ENCODE measurements at regions not wholly inside any gene's neighbourhood (a gene's known extent, or its start where the extent isn't known, plus 50 kb on each side); places are given as distances from the start of the nearest gene placed in this dataset.
A peak's percentile ranks its signal among the peaks of the same experiment; 100 is the strongest.
"Not testable (repeated sequence)": the region's sequence is repeated elsewhere in the genome, so short reads cannot be mapped to it uniquely, and the experiment has no call there.

DNA sequence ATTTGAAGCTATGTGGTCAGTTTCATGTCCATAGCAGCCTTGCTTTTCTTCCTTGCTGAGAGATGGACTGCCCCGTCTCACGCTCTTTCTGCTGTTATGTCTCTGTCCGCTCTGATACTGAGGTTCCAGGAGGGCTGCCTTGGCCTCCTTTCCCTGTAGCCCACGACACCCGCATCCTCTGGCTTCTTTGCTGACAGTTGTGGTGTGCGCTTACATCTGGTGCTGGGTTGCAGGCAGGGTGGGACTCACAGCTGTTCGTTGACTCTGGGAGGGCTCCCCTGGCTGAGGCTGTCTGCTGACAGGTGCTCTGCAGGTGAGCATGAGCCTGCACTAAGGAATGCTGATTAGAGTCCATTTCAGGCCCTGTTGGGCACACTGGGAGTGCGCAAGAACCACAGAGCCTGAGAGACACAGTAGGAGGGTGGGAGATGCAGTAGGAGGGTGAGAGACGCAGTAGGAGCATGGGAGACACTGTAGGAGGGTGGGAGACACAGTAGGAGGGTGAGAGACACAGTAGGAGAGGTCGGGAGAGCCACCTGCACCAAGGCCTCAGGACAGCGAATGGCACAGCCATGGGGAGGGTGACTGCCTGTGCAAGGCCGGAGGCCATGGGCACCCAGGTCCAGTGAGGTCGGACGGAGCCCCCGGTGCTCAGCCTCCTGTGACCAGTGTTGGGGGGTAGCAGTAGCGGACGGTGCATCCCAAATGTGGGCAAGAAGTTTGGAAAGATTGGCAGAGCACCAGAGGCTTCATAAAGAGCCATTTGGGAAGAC is 71.5 kb downstream of the NPIPB11 start:
- H3K9ac ChIP-seq (ENCODE audit: insufficient read depth, low read length, poor library complexity, severe bottlenecking); H2AFZ ChIP-seq (ENCODE audit: insufficient read depth, low read depth, low read length, poor library complexity, severe bottlenecking); intact Hi-C loops (cut with micrococcal nuclease); H3K27me3 Mint-ChIP-seq (ENCODE audit: low read depth in 3 of 3); H3K36me3 ChIP-seq (replicated peaks in 1 of 2; ENCODE audit: control insufficient read depth in 1 of 2, insufficient read depth in 2 of 2, low read length in 2 of 2); H3K27me3 ChIP-seq (ENCODE audit: control insufficient read depth in 2 of 2, insufficient read depth in 2 of 2, low read length in 2 of 2); H3K4me2 ChIP-seq (replicated peaks; ENCODE audit: extremely low read depth, low read length, poor library complexity, severe bottlenecking); H3K9me3 ChIP-seq (replicated peaks in 1 of 2; ENCODE audit: control insufficient read depth in 1 of 2, insufficient read depth in 1 of 2, low read length in 2 of 2); H3K4me3 Mint-ChIP-seq; H4K20me1 ChIP-seq (ENCODE audit: insufficient read depth, low read length); DNase-seq; H3K4me3 ChIP-seq (replicated peaks in 1 of 3; ENCODE audit: low read depth in 2 of 3, low read length in 3 of 3); H3K27ac ChIP-seq (ENCODE audit: low read depth in 1 of 2, low read length in 2 of 2); H3K79me2 ChIP-seq (ENCODE audit: insufficient read depth, low read length); H3K9me3 Mint-ChIP-seq: not testable (repeated sequence)
- peaks cover 14 to 17% of the 10 kb centered on the region in 2 donors for H3K4me1 ChIP-seq (ENCODE audit: control insufficient read depth in 1 of 2, insufficient read depth in 2 of 2, low read length in 2 of 2)
- WGBS (ENCODE audit: insufficient coverage), result 97% methylated on average over 7 of the region's 17 CpGs
- Mint-ChIP-seq H3K27ac (peak overlapping the region in 2 of 7 donors; percentile 51 to 57), H3K36me3 (peaks cover 16 to 17% of the 10 kb centered on the region in 2 donors), H3K4me1 (peaks cover 35% of the 10 kb centered on the region)

DNA sequence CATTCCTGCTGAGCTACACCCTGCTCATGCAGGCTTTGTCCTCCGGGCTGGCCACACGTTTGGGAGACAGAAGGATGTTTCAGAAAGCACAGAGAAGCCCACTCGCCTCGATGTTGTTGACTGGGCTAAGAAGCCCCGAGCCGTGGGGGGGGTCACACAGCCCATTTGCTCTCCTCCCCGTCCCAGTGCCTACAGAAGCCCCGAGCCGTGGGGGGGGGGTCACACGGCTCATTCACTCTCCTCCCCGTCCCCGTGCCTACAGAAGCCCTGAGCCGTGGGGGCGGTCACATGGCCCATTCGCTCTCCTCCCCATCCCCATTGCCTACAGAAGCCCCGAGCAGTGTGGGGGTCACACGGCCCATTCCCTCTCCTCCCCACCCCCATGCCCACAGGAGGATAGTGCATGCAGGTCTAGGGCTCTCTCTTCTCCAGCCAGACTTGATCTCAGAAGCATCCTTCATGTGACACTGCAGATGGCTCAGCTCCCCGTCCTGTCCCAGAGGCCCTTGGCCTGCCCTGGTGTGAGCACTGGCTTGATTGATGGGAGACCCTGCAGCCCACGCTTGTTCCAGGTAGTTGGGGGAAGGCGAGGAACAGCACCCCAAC is 72.9 kb downstream of the NPIPB11 start:
- DNase-seq; H3K27ac ChIP-seq (ENCODE audit: low read depth in 1 of 2, low read length in 2 of 2); H3K27me3 Mint-ChIP-seq (ENCODE audit: low read depth in 3 of 3); H2AFZ ChIP-seq (ENCODE audit: insufficient read depth, low read depth, low read length, poor library complexity, severe bottlenecking); H3K9me3 Mint-ChIP-seq; H3K4me3 ChIP-seq (replicated peaks in 1 of 3; ENCODE audit: low read depth in 2 of 3, low read length in 3 of 3); H3K9me3 ChIP-seq (replicated peaks in 1 of 2; ENCODE audit: control insufficient read depth in 1 of 2, insufficient read depth in 1 of 2, low read length in 2 of 2); H3K79me2 ChIP-seq (ENCODE audit: insufficient read depth, low read length); H4K20me1 ChIP-seq (ENCODE audit: insufficient read depth, low read length); H3K9ac ChIP-seq (ENCODE audit: insufficient read depth, low read length, poor library complexity, severe bottlenecking); H3K27me3 ChIP-seq (ENCODE audit: control insufficient read depth in 2 of 2, insufficient read depth in 2 of 2, low read length in 2 of 2); H3K4me2 ChIP-seq (replicated peaks; ENCODE audit: extremely low read depth, low read length, poor library complexity, severe bottlenecking); intact Hi-C loops (cut with micrococcal nuclease); H3K4me3 Mint-ChIP-seq; H3K36me3 ChIP-seq (replicated peaks in 1 of 2; ENCODE audit: control insufficient read depth in 1 of 2, insufficient read depth in 2 of 2, low read length in 2 of 2): not testable (repeated sequence)
- H3K4me1 Mint-ChIP-seq, result peaks cover 25% of the 10 kb centered on the region
- H3K36me3 Mint-ChIP-seq, result peaks cover 23 to 26% of the 10 kb centered on the region in 2 donors
- H3K27ac Mint-ChIP-seq, result peak overlapping the region in 2 of 7 donors; percentile 7 to 35
- H3K4me1 ChIP-seq (ENCODE audit: control insufficient read depth in 1 of 2, insufficient read depth in 2 of 2, low read length in 2 of 2), result peaks cover 11 to 17% of the 10 kb centered on the region in 2 donors
- WGBS (ENCODE audit: insufficient coverage), result 94% methylated on average over 8 of the region's 20 CpGs

DNA sequence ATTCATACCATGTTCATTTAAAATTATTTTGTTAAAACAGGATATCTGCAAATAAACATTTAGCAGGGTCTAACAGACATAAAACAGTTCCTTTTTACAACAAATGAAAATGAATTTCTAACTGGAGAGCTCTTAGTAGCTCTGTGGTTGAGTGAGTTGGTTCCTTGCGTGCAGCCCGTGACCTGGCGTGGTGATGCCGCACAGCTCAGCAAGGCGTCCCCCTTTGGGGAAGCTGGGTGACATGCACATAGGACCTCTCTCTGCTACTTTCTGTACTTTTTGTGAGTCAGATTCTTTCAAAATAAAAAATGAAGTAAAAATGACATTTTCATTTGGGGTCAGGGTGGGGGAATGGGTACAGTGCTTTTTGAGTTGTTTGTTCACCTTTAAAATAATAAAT is 75.9 kb downstream of the NPIPB11 start:
- DNase-seq; H3K9ac ChIP-seq (ENCODE audit: insufficient read depth, low read length, poor library complexity, severe bottlenecking); H3K36me3 ChIP-seq (replicated peaks in 1 of 2; ENCODE audit: control insufficient read depth in 1 of 2, insufficient read depth in 2 of 2, low read length in 2 of 2); H2AFZ ChIP-seq (ENCODE audit: insufficient read depth, low read depth, low read length, poor library complexity, severe bottlenecking); H3K79me2 ChIP-seq (ENCODE audit: insufficient read depth, low read length); H3K4me2 ChIP-seq (replicated peaks; ENCODE audit: extremely low read depth, low read length, poor library complexity, severe bottlenecking); H3K4me3 ChIP-seq (replicated peaks in 1 of 3; ENCODE audit: low read depth in 2 of 3, low read length in 3 of 3); H3K27me3 ChIP-seq (ENCODE audit: control insufficient read depth in 2 of 2, insufficient read depth in 2 of 2, low read length in 2 of 2); H3K4me1 Mint-ChIP-seq; H3K4me3 Mint-ChIP-seq; H3K27ac ChIP-seq (ENCODE audit: low read depth in 1 of 2, low read length in 2 of 2); H3K9me3 Mint-ChIP-seq; H3K4me1 ChIP-seq (ENCODE audit: control insufficient read depth in 1 of 2, insufficient read depth in 2 of 2, low read length in 2 of 2); H3K27me3 Mint-ChIP-seq (ENCODE audit: low read depth in 3 of 3); intact Hi-C loops (cut with micrococcal nuclease); H4K20me1 ChIP-seq (ENCODE audit: insufficient read depth, low read length); H3K9me3 ChIP-seq (replicated peaks in 1 of 2; ENCODE audit: control insufficient read depth in 1 of 2, insufficient read depth in 1 of 2, low read length in 2 of 2): not testable (repeated sequence)
- WGBS (ENCODE audit: insufficient coverage), result no CpG with 5 or more reads among the region's 5 CpGs
- peaks cover 30 to 36% of the 10 kb centered on the region in 2 donors for H3K36me3 Mint-ChIP-seq
- peak overlapping the region in 1 of 7 donors; percentile 20 for H3K27ac Mint-ChIP-seq

DNA sequence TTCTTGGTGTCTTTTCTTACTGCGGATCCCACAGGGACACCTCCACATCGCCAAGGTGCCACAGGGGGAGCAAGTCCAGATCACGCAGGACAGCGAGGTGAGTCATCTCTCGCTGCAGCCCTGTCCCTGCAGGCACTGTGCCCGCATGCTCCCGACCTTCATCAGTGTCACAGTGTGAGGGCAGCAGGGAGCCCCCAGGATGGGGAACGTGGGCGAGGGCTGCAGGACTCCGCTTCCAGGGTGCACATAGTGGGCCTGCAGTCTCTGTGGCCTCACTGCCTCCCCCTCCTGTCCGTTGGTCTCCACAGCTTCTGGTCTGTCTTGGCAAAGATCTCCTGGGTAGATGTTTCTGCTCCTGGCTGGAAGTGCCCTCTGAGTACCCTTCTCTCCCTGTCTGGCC is 78.0 kb downstream of the NPIPB11 start:
- H3K79me2 ChIP-seq (ENCODE audit: insufficient read depth, low read length); H3K36me3 ChIP-seq (replicated peaks in 1 of 2; ENCODE audit: control insufficient read depth in 1 of 2, insufficient read depth in 2 of 2, low read length in 2 of 2); H3K27me3 ChIP-seq (ENCODE audit: control insufficient read depth in 2 of 2, insufficient read depth in 2 of 2, low read length in 2 of 2); H3K27ac ChIP-seq (ENCODE audit: low read depth in 1 of 2, low read length in 2 of 2); DNase-seq; H3K4me1 Mint-ChIP-seq; H4K20me1 ChIP-seq (ENCODE audit: insufficient read depth, low read length); intact Hi-C loops (cut with micrococcal nuclease); H3K4me3 Mint-ChIP-seq; H3K4me1 ChIP-seq (ENCODE audit: control insufficient read depth in 1 of 2, insufficient read depth in 2 of 2, low read length in 2 of 2); H3K4me2 ChIP-seq (replicated peaks; ENCODE audit: extremely low read depth, low read length, poor library complexity, severe bottlenecking); H2AFZ ChIP-seq (ENCODE audit: insufficient read depth, low read depth, low read length, poor library complexity, severe bottlenecking); H3K9me3 ChIP-seq (replicated peaks in 1 of 2; ENCODE audit: control insufficient read depth in 1 of 2, insufficient read depth in 1 of 2, low read length in 2 of 2); H3K4me3 ChIP-seq (replicated peaks in 1 of 3; ENCODE audit: low read depth in 2 of 3, low read length in 3 of 3); H3K27me3 Mint-ChIP-seq (ENCODE audit: low read depth in 3 of 3); H3K9me3 Mint-ChIP-seq; H3K9ac ChIP-seq (ENCODE audit: insufficient read depth, low read length, poor library complexity, severe bottlenecking): not testable (repeated sequence)
- Mint-ChIP-seq H3K36me3 (peaks cover 27 to 33% of the 10 kb centered on the region in 2 donors), H3K27ac (peak overlapping the region in 1 of 7 donors; percentile 3)
- 91% methylated on average over 8 of the region's 11 CpGs for WGBS (ENCODE audit: insufficient coverage)
